ENCODE measurements at regions not wholly inside any gene's neighbourhood (a gene's known extent, or its start where the extent isn't known, plus 50 kb on each side); places are given as distances from the start of the nearest gene placed in this dataset.

DNA sequence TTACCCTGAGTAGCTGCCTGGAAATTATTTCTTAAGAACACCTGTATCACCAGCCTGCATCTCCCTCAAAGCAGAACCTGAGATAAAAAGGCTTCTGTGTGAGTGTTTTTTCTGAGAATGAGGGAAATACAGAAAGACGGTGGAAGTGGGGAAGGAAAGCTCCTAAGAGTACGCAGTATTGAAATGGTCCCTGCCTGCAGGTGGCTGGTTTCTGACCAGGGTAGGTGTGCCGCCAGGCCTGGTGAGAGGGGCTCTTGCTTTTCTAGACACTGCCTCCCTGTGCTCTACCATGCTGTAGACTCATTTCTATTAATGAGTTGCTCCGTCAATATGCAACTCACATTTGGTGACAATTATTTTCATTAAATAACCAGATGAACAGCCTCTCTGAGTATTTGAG, 201.7 kb downstream of the MAP2K4 start:
- TF ChIP-seq, protein P1, sequence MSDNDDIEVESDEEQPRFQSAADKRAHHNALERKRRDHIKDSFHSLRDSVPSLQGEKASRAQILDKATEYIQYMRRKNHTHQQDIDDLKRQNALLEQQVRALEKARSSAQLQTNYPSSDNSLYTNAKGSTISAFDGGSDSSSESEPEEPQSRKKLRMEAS (IDR thresholded peaks at IDR 0.05; ENCODE audit: low read depth, low read length), result no peak
- TF ChIP-seq, protein P2, sequence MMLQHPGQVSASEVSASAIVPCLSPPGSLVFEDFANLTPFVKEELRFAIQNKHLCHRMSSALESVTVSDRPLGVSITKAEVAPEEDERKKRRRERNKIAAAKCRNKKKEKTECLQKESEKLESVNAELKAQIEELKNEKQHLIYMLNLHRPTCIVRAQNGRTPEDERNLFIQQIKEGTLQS (IDR thresholded peaks at IDR 0.05; ENCODE audit: borderline replicate concordance, extremely low read depth, low read depth, low read length), result no peak
- TF ChIP-seq RAD21 (IDR thresholded peaks at IDR 0.05; ENCODE audit: insufficient read depth, low read depth, low read length), result no peak
- TF ChIP-seq, protein P3, sequence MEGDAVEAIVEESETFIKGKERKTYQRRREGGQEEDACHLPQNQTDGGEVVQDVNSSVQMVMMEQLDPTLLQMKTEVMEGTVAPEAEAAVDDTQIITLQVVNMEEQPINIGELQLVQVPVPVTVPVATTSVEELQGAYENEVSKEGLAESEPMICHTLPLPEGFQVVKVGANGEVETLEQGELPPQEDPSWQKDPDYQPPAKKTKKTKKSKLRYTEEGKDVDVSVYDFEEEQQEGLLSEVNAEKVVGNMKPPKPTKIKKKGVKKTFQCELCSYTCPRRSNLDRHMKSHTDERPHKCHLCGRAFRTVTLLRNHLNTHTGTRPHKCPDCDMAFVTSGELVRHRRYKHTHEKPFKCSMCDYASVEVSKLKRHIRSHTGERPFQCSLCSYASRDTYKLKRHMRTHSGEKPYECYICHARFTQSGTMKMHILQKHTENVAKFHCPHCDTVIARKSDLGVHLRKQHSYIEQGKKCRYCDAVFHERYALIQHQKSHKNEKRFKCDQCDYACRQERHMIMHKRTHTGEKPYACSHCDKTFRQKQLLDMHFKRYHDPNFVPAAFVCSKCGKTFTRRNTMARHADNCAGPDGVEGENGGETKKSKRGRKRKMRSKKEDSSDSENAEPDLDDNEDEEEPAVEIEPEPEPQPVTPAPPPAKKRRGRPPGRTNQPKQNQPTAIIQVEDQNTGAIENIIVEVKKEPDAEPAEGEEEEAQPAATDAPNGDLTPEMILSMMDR (IDR thresholded peaks at IDR 0.05 in 2 of 3, conservative IDR thresholded peaks at IDR 0.05 in 1 of 3; ENCODE audit: control insufficient read depth in 2 of 3, extremely low read depth in 1 of 3, insufficient read depth in 1 of 3, low read depth in 3 of 3, low read length in 3 of 3), result no peak
- no peak for TF ChIP-seq ZZZ3 (IDR thresholded peaks at IDR 0.05; ENCODE audit: control insufficient read depth, insufficient read length, low read depth)
- TF ChIP-seq NBN (IDR thresholded peaks at IDR 0.05), result no peak
- no peak for TF ChIP-seq EP300 (IDR thresholded peaks at IDR 0.05; ENCODE audit: borderline replicate concordance in 1 of 2, control insufficient read depth in 1 of 2, low read depth in 2 of 2, low read length in 2 of 2)
- no peak for TF ChIP-seq GABPA (IDR thresholded peaks at IDR 0.05; ENCODE audit: low read depth)
- no peak for TF ChIP-seq ZNF207 (IDR thresholded peaks at IDR 0.05; ENCODE audit: borderline replicate concordance)
- TF ChIP-seq TAF1 (IDR thresholded peaks at IDR 0.05; ENCODE audit: borderline replicate concordance, low read depth, low read length), result no peak
- TF ChIP-seq, protein P4, sequence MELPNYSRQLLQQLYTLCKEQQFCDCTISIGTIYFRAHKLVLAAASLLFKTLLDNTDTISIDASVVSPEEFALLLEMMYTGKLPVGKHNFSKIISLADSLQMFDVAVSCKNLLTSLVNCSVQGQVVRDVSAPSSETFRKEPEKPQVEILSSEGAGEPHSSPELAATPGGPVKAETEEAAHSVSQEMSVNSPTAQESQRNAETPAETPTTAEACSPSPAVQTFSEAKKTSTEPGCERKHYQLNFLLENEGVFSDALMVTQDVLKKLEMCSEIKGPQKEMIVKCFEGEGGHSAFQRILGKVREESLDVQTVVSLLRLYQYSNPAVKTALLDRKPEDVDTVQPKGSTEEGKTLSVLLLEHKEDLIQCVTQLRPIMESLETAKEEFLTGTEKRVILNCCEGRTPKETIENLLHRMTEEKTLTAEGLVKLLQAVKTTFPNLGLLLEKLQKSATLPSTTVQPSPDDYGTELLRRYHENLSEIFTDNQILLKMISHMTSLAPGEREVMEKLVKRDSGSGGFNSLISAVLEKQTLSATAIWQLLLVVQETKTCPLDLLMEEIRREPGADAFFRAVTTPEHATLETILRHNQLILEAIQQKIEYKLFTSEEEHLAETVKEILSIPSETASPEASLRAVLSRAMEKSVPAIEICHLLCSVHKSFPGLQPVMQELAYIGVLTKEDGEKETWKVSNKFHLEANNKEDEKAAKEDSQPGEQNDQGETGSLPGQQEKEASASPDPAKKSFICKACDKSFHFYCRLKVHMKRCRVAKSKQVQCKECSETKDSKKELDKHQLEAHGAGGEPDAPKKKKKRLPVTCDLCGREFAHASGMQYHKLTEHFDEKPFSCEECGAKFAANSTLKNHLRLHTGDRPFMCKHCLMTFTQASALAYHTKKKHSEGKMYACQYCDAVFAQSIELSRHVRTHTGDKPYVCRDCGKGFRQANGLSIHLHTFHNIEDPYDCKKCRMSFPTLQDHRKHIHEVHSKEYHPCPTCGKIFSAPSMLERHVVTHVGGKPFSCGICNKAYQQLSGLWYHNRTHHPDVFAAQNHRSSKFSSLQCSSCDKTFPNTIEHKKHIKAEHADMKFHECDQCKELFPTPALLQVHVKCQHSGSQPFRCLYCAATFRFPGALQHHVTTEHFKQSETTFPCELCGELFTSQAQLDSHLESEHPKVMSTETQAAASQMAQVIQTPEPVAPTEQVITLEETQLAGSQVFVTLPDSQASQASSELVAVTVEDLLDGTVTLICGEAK (IDR thresholded peaks at IDR 0.05; ENCODE audit: borderline replicate concordance), result no peak
- TF ChIP-seq POLR2A (IDR thresholded peaks at IDR 0.05; ENCODE audit: low read depth, low read length), result no peak
- TF ChIP-seq POLR2AphosphoS5 (IDR thresholded peaks at IDR 0.05; ENCODE audit: low read length), result no peak

Data from GM12878 (cell line).